ES-I3 (cell line): ENCODE measurements at regions not wholly inside any gene's neighbourhood (a gene's known extent, or its start where the extent isn't known, plus 50 kb on each side); places are given as distances from the start of the nearest gene placed in this dataset.
A peak's percentile ranks its signal among the peaks of the same experiment; 100 is the strongest.
"Not testable (repeated sequence)": the region's sequence is repeated elsewhere in the genome, so short reads cannot be mapped to it uniquely, and the experiment has no call there.

Experiments
- H3K36me3 ChIP-seq: 2 replicates; pipeline ENCODE4 v1.6.1; 2013; ENCODE audit warnings: mild to moderate bottlenecking, low read length, control low read depth, moderate library complexity; ENCODE audit not compliant: insufficient read depth
- H3K4me1 ChIP-seq: 2 replicates; pipeline ENCODE4 v1.6.1; 2013; ENCODE audit warnings: mild to moderate bottlenecking, control low read depth, low read length; ENCODE audit not compliant: insufficient read depth
- H3K9ac ChIP-seq: 2 replicates; pipeline ENCODE4 v1.6.1; 2013; ENCODE audit warnings: low read depth, mild to moderate bottlenecking, low read length, moderate library complexity
- H3K9me3 ChIP-seq: 2 replicates; pipeline ENCODE4 v1.6.1; 2013; ENCODE audit warnings: mild to moderate bottlenecking, low read length, moderate library complexity; ENCODE audit not compliant: control insufficient read depth, insufficient read depth

DNA sequence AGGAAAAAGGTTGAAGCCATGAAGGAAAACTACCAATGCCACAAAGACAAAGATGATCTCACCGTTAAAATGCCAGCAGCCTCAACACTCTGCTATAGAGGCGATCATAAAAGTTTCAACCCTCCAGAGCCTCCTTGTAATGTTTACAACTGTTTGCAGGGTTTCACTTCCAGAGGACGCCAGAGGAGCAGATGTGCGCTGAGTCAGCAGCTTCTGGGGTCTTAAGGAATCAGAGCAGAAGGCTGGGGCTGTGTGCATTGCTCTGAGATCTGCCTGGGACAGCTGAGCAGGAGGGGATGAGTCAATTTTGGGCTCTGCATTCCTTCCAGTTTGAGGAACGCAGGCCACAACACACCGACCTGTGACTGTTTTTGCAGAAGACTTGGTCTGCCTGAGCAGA, 98.3 kb downstream of the TMEM130 start:
- Histone ChIP-seq H3K9me3 (no peaks in the 10 kb centered on the region), H3K9ac (peak overlapping the region; percentile 31; the same call in 1 of the 2 replicates), H3K4me1 (no peaks in the 10 kb centered on the region; the same call in 1 of the 2 replicates), H3K36me3 (no peaks in the 10 kb centered on the region)

DNA sequence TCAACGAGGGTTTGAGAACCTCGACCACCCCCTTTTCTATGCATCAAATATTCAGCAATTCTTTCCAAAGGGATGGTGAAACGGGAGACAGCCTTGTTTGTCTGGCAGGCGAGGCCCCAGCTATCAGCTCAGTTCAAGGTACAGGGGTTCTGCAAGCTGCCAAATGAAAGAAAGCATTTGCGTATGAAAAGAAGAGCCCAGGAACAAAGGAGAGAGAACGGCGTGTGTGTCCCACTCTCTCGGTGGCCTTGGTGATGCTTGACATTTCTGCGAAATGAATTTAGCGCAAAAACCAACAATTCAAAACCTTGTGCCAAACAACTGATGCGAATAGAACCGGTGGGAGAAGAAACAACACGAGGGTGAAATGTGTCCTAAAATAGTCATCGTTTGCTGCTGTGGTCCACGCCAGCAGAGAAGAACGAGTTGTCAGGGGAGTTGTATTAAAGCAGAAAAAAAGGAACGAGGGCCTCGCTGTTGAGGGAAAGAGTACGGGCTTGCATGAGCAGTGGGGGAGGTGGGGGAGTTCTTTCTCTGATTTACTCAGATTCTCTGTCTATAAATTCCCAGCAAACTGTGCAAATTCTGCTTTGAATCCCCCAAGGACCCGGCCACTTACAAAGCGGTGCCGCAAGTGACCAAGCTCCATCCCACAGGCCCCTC, 97.7 kb downstream of the TMEM130 start:
- Histone ChIP-seq H3K9me3 (no peaks in the 10 kb centered on the region), H3K36me3 (no peaks in the 10 kb centered on the region), H3K4me1 (no peaks in the 10 kb centered on the region; the same call in 1 of the 2 replicates), H3K9ac (peak overlapping the region; percentile 31; the same call in 1 of the 2 replicates)

DNA sequence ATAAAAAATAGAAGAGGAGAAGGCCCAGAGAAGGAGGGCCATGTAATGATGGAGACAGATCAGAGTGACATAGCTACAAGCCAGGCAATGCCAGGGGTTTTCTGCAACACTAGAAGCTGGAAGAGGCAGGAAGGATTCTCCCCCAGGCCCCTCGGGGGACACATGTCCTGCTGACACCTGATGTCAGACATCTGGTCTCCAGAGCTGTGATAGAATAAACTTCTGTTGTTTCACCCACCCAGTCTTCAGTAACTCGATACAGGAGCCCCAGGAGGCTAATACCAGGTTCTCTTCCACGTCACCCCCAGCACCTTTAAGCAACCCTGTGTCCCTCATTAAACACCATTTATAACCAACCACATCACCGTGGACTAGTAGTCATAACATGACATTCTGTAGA, 94.9 kb downstream of the TMEM130 start:
- Histone ChIP-seq H3K36me3 (no peaks in the 10 kb centered on the region), H3K9me3 (no peaks in the 10 kb centered on the region), H3K9ac (no peak overlapping the region), H3K4me1 (no peaks in the 10 kb centered on the region; the same call in 1 of the 2 replicates)

- Histone ChIP-seq H3K36me3 (no peaks in the 10 kb centered on the region), H3K9me3 (no peaks in the 10 kb centered on the region), H3K4me1 (no peaks in the 10 kb centered on the region; the same call in 1 of the 2 replicates), H3K9ac (no peak overlapping the region)
Measured at GRCh38 chr7:98777051-98777450, 92.8 kb downstream of the TMEM130 start.

GRCh38 chr7:98778421-98778820, 91.4 kb downstream of the TMEM130 start:
- H3K36me3 ChIP-seq, result no peaks in the 10 kb centered on the region

DNA sequence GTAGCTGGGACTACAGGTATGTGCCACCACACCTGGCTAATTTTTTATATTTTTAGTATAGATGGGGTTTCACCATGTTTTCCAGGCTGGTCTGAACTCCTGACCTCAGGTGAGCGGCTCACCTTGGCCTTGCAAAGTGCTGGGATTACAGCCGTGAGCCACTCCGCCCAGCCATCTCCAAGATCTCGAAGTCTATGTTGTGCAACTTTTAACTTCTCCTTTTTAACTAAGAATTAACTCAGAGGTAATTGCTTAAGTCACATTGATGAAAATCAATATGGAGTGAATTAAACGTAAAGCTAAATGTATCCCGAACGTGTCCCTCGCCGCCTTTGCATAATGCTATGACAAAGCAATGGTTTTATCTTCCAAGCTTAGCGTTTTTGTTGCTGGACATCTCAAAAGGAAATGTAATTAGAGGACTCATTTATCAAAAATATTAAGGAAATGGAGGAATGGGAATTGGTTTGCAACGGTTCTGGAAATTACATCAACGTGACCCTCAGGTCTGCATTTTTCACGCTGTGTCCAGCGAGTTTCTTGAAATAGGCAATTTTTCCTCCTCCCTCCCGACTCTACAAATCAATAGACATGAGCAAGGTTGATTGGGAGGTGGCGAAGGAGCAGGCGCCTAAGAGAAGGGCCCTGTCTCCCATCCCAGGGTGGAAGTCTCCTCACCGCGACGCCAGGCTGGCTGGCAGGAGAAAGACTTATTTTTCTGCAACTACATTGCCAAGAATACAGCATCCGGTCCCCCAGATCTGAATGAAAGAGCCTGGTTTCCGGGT, 89.8 kb downstream of the TMEM130 start:
- Histone ChIP-seq H3K9ac (no peak overlapping the region), H3K4me1 (no peaks in the 10 kb centered on the region; the same call in 1 of the 2 replicates), H3K9me3 (no peaks in the 10 kb centered on the region), H3K36me3 (no peaks in the 10 kb centered on the region)

More at GRCh38 chr7:98778421-98778820, 91.4 kb downstream of the TMEM130 start:
- Histone ChIP-seq H3K4me1 (no peaks in the 10 kb centered on the region; the same call in 1 of the 2 replicates), H3K9me3 (no peaks in the 10 kb centered on the region), H3K9ac (no peak overlapping the region)

- Histone ChIP-seq H3K4me1 (no peaks in the 10 kb centered on the region; the same call in 1 of the 2 replicates), H3K36me3 (no peaks in the 10 kb centered on the region), H3K9ac (no peak overlapping the region), H3K9me3 (no peaks in the 10 kb centered on the region)
Measured at GRCh38 chr7:98784216-98784785, 85.5 kb downstream of the TMEM130 start.

- no peaks in the 10 kb centered on the region for H3K9me3 ChIP-seq
- no peak overlapping the region for H3K9ac ChIP-seq
- H3K36me3 ChIP-seq, result no peaks in the 10 kb centered on the region
- no peaks in the 10 kb centered on the region for H3K4me1 ChIP-seq
Measured at GRCh38 chr7:98785929-98786571, 83.8 kb downstream of the TMEM130 start.

GRCh38 chr7:98788966-98789365, 80.8 kb downstream of the TMEM130 start:
- no peaks in the 10 kb centered on the region for H3K36me3 ChIP-seq
- no peaks in the 10 kb centered on the region for H3K9me3 ChIP-seq
- no peak overlapping the region for H3K9ac ChIP-seq
- no peaks in the 10 kb centered on the region for H3K4me1 ChIP-seq

- H3K4me1 ChIP-seq, H3K9me3 ChIP-seq, H3K9ac ChIP-seq, H3K36me3 ChIP-seq: not testable (repeated sequence)
Measured at GRCh38 chr7:98794453-98794852, 75.4 kb downstream of the TMEM130 start.

GRCh38 chr7:98795741-98796493, 73.9 kb downstream of the TMEM130 start:
- Histone ChIP-seq H3K9me3 (no peaks in the 10 kb centered on the region), H3K9ac (no peak overlapping the region), H3K36me3 (no peaks in the 10 kb centered on the region), H3K4me1 (no peaks in the 10 kb centered on the region)
